GM12864 (cell line): ENCODE measurements at regions not wholly inside any gene's neighbourhood (a gene's known extent, or its start where the extent isn't known, plus 50 kb on each side); places are given as distances from the start of the nearest gene placed in this dataset.

Source experiments
- DNase-seq: peaks from one replicate; pipeline ENCODE4 v3.0.0-alpha.2; 2011; ENCODE audit warnings: low read depth
- H3K4me3 ChIP-seq: 2 replicates; pipeline ENCODE4 v1.5.1; 2011; ENCODE audit warnings: mild to moderate bottlenecking, low read depth, low read length, control low read depth
- CTCF ChIP-seq: IDR thresholded peaks from 2 replicates; pipeline ENCODE4 v1.5.1; 2011; ENCODE audit warnings: low read depth, mild to moderate bottlenecking, moderate library complexity, low read length, control low read depth, inconsistent platforms; ENCODE audit errors: missing control alignments

- no peak overlapping the region for H3K4me3 ChIP-seq
- DNase-seq: no peak
- no peak for TF ChIP-seq CTCF
These were observed 463.7 kb downstream of the KCNT2 start for GRCh38 chr1:196144588-196144987.

GRCh38 chr1:196143602-196144342 lies 464.5 kb downstream of the KCNT2 start:
- no peak overlapping the region for H3K4me3 ChIP-seq
- DNase-seq: no peak
- TF ChIP-seq CTCF: no peak

GRCh38 chr1:196142111-196142640 lies 466.1 kb downstream of the KCNT2 start:
- no peak for TF ChIP-seq CTCF
- DNase-seq: no peak
- no peak overlapping the region for H3K4me3 ChIP-seq

- no peak for TF ChIP-seq CTCF
- DNase-seq: no peak
- no peak overlapping the region for H3K4me3 ChIP-seq
These were observed 471.8 kb downstream of the KCNT2 start for GRCh38 chr1:196136396-196136795.

GRCh38 chr1:196131691-196132090 lies 476.5 kb downstream of the KCNT2 start:
- no peak for TF ChIP-seq CTCF

GRCh38 chr1:196128835-196129234 lies 479.4 kb downstream of the KCNT2 start:
- no peak overlapping the region for H3K4me3 ChIP-seq
- no peak for TF ChIP-seq CTCF
- no peak for DNase-seq

More at GRCh38 chr1:196131691-196132090, 476.5 kb downstream of the KCNT2 start:
- H3K4me3 ChIP-seq: no peak overlapping the region
- no peak for DNase-seq

- no peak for TF ChIP-seq CTCF
- DNase-seq: no peak
These were observed 487.1 kb downstream of the KCNT2 start for GRCh38 chr1:196121181-196121580.

More at GRCh38 chr1:196121181-196121580, 487.1 kb downstream of the KCNT2 start:
- H3K4me3 ChIP-seq: no peak overlapping the region
